Right renal pelvis (tissue), 4 donors: ENCODE measurements at regions not wholly inside any gene's neighbourhood (a gene's known extent, or its start where the extent isn't known, plus 50 kb on each side); places are given as distances from the start of the nearest gene placed in this dataset.

Source experiments
- DNase-seq, 4 donors: peaks; one replicate each; pipeline ENCODE4 v3.0.0-alpha.2; 2013; ENCODE audit warnings: low read depth in 4 of 4, low spot score in 3 of 4, missing footprints in 1 of 4

DNA sequence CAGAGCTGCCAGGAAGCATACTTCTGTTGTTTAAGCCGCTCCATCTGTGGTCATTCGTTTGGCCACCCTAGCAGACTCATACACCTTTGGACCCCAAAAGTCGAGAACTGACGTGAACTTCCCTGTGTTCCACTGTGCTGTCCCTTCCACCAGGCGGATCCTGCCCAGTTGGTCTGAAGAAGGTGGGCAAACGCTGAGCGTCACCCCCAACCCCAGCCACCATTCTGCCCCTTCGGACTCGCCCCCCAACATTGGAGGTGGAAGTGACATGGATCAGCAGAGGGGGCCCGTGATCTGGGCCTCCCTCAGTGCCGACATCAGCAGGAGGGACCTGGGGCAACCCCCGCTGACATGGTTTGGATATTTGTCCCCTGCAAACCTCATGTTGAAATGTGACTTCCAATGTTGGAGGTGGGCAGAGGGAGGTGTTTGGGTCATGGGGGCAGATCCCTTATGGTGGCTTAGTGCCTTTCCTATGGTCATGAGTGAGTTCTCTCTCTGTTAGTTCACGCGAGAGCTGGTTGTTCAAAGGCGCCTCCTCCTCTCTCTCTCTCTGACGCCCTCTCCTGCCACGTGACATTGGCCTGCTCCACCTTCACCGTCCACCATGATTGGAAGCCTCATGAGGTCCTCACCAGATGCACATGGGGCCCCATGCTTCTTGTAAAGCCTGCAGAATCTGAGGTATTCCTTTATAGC lies 93.6 kb upstream of the ZNF507 start:
- no peak for DNase-seq

DNA sequence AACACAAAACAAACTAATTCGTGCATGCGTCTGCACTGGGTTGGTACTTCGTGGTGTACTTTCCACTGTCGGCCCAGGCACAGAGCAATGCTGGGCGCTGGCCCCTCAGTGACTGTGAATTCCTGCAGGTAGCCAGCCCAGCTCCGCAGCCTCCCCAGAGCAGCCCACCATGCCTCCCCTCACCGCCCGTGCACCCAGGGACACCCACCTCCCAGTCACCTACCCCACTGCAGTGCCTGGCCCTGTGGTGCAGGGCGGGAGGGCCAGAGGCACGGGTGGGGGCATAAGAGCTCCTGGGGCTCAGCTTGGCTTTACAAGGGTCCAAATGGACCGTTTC lies 93.1 kb upstream of the ZNF507 start:
- no peak for DNase-seq

DNA sequence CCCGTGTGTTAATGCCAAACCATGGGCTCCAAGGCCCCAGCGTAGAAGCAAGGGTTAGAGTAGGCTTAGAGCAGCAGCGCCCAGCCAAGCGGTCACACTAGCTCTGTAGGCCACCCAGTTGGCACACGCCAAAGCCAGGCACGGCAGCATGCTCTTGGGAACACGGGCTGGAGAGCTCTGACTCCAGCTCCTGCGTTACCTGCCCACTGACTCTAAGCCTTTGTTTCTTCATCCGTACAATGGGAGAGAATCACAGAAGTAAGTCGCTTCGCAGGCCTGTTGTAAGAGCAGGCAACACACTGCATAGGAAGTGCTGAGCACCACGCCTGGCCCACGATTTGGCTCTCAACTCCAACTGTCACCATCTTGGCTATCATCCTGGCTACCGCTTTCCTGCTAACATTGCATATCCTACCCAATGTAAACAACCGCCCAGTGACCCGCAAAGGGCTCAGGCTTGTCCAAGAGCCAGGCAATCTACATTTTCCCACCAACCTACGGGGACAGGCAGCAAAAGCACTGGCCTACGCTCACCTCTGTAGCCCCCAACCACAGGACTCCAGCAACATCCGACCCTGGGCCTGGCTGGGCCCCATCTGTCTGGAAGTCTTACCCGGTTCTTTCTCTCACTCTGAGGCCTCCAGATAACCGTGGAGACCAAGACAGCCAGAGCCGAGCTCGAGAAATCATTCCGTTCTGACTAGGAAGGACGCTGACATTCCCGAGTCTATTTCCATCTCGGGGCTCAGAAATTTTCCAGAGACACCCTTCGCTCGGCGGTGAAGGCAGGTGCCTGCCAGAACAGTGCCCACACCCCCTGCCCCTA lies 91.5 kb upstream of the ZNF507 start:
- DNase-seq: no peak

DNA sequence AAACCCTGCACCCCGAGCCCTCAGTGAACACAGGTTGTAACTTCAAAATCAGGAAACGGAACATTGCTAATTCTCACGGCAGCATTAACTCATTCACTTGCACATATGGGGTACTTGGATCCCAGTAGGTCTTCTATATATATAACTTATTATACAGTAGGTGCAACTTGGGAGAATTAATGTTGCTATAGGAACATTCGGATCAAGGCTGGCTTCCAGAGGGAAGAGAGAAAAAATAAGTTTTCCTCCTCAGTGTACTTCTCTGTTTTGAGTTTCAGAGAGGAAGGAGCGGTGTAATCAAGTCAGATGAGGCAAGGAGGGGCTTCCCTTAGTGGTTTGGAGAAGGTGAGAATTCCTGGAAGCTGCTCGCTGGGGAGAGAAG lies 90.9 kb upstream of the ZNF507 start:
- DNase-seq: no peak

GRCh38 chr19:32255536-32256295 lies 89.7 kb upstream of the ZNF507 start:
- no peak for DNase-seq

DNA sequence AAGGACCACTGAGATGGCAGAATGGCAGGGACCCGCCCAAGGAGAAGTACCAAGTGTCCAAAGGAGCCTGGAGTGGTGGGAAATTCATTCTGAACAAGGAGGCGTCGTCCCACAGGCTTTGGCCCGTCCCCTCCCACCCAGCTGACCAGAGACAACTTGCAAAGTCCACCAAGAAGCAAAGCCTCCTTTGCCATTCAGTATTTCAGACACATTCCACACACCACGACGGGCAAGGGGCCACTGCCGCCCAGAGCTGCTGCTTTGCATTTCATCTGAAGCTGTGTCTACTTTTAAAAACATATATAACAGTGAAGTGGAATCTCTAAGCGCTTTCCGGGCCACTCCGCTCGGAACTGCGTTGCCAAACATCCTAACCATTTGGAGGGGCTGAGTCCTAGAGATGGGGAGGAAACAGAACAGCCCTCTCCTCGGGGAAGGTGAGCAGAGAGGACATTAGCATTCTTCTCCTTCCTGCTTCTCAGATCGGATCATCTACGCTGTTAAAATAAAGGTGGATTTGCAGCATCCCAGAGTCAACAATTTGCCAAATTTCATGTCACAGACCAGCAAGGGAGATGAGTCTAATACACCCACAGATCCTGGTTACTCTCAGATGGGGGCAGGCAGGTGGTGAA lies 89.0 kb upstream of the ZNF507 start:
- DNase-seq: no peak

GRCh38 chr19:32257326-32258073 lies 87.9 kb upstream of the ZNF507 start:
- DNase-seq: no peak

- no peak for DNase-seq
These were observed 87.2 kb upstream of the ZNF507 start for GRCh38 chr19:32258167-32258566.

DNA sequence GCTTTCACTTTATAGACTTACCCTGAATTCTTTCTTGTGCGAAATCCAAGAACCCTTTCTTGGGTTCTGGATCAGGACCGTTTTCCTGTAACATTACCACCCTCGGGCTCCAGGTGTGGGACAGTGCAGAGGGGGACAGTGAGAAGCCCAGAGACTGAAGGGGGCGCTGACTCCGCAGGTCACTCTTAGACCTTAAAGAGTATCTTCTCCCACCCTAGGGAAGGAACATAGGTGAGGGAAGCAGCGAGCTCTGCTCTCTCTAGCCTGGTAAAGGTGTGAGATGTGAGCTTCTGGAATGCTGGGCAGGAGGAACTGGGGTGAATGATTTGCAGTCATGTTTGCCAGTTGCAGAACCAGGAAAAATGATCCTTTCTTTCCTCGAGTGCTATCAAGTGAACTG lies 80.8 kb upstream of the ZNF507 start:
- DNase-seq: no peak

DNA sequence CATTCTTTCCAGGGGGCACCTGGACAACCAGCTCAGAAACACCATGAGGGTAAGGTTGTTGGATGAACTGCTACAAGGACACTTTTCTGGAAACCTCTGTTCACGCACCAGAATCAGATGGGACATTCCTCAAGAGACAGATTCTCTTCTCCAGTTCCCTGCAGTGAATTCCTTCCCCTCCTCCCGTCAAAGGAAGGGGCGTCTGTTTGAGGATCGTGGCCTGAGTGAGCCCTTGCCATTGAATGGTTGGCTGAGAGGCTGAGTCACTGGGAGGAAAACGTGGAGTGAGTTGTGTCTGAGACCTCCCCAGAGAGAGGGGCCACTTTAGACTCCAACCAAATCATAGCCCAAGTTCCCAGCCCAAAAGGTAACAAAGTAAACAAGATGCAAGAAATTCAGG lies 79.4 kb upstream of the ZNF507 start:
- no peak for DNase-seq

- no peak for DNase-seq
These were observed 79.0 kb upstream of the ZNF507 start for GRCh38 chr19:32266460-32266859.

GRCh38 chr19:32268381-32268780 lies 77.0 kb upstream of the ZNF507 start:
- no peak for DNase-seq

DNA sequence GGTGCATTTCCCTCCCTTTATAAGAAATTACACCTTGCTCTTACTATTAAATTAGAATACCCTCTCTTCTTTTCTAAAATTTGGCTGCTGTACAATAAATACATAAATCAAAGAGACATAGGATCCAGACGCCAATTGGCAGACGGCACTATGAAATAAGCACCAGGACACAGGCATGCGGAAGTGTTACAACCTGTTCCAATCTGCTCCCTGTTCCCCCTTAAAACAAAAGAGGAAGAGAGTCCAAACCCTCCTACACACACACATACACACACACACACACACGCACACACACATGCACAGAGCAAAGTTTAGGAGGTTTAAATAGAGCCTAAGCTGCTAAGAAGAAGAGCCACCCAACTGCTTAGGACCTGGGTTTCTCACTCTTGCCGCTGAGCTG lies 75.6 kb upstream of the ZNF507 start:
- DNase-seq: no peak

DNA sequence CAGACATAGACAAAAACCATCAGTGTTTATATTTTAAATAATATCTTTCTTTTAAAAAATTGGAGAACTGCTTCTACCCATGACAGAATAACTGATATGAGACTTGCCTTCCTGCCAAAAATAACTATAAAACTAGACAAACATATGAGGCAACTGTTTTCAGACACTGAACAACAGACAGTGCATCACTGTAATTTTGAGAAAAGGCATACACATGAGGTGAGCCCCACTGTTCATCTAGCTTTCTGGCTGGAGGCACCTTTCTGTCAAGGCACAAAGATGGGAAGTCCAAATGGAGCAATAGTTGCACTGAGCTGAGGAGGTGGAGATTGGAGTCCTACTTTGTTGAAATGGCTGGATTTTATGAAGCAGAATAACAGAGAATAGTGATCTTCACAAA lies 71.9 kb upstream of the ZNF507 start:
- no peak for DNase-seq

DNA sequence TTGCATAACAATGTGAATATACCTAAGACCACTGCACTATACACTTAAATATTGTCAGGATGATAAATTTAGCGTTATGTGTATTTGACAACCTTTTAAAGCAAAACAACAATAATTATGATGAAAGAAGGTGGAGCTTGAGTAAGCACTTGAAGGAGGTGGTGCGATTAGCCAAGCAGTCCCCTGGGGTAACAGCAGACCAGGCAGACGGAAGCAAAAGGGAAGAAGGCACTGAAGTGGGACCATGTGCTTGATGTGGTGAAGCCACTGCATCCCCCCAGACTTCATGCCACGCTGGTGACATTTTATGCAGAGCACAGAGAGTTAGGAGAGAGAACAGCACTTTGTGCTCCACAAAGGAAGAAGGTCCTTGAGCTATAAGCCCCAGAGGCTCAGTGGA lies 58.3 kb upstream of the ZNF507 start:
- DNase-seq: no peak

- DNase-seq: peak; percentile 42 to 66 (median 50)
These were observed 57.6 kb upstream of the ZNF507 start for GRCh38 chr19:32287811-32288227.

GRCh38 chr19:32289566-32290210 lies 55.7 kb upstream of the ZNF507 start:
- DNase-seq: no peak

DNA sequence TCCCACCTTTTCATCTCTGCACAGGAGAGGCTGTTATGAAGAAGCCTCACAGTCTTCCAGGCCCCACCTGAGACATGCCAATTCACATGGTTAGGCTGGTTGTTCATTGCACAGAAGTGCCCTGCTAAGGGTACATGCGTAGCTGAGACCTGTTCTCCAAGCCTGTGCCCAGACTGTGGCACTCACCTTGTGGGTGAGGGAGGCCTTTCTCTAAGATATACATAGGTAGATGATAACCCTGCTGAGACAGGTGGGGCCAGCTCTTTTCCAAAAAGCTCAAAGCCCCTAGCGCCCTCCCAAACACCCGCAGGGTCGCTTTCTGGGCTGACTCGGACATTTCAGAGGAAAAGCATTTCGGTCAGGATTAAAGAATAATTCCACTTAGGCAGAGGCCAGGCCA lies 53.5 kb upstream of the ZNF507 start:
- no peak for DNase-seq

DNA sequence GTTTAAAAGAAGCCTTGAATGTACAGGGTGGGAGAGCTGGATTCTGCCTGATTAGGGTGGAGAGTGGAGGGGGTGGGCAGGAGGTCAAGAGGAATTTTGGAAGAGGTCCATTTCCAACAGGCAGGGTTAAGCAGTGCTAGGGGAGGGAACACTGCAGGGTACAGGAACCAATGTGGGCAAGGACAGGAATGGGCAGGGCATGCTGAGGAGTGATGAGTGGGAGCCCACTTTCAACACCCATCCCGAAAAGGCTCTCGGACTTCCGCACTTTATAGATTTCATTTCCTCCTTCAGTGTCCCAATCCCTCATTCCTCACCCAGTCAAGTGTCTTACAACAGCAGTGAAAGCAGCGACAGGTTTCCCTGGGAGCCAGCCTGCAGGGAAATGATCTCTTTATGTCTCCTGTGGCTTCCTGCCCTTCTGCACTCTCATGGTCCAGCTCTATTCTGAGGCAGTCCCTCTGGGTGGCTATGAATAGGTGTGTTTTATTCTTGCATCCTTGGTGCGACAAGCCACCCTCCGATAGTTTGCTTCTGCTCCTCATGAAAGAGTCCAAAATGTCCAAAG lies 50.5 kb upstream of the ZNF507 start:
- DNase-seq: no peak
